Gastroesophageal sphincter (tissue), 4 donors: ENCODE measurements at regions not wholly inside any gene's neighbourhood (a gene's known extent, or its start where the extent isn't known, plus 50 kb on each side); places are given as distances from the start of the nearest gene placed in this dataset.
A peak's percentile ranks its signal among the peaks of the same experiment; 100 is the strongest.

ENCODE experiments used
- ATAC-seq: fragments of 150-250 bp; one replicate; pipeline ENCODE4 v1.9.1; 2016; ENCODE audit warnings: mild to moderate bottlenecking, moderate library complexity
- H3K27ac ChIP-seq, 4 donors: fragments of 200-600 bp; sonication (generic) in 3 of 4; 1 replicate in 3 of 4; 2 replicates in 1 of 4; pipeline ENCODE4 v1.5.1; 2016 to 2019
- H3K27me3 ChIP-seq: fragments of 200-600 bp; sonication (generic); one replicate; pipeline ENCODE4 v1.5.1; 2019
- H3K36me3 ChIP-seq, 2 donors: fragments of 200-600 bp; sonication (generic); one replicate each; pipeline ENCODE4 v1.5.1; 2019; ENCODE audit warnings: control low read depth in 1 of 2
- H3K4me1 ChIP-seq, 3 donors: fragments of 200-600 bp; sonication (generic); 1 replicate in 2 of 3; 2 replicates in 1 of 3; pipeline ENCODE4 v1.5.1; 2016 to 2019; ENCODE audit warnings: control low read depth in 2 of 3
- H3K4me3 ChIP-seq, 2 donors: fragments of 200-600 bp; sonication (generic); one replicate each; pipeline ENCODE4 v1.5.1; 2019; ENCODE audit warnings: mild to moderate bottlenecking in 1 of 2, moderate library complexity in 1 of 2
- H3K9me3 ChIP-seq, 3 donors: fragments of 200-600 bp; sonication (generic); one replicate each; pipeline ENCODE4 v1.5.1; 2017 to 2019; ENCODE audit warnings: control low read depth in 2 of 3
- EP300 ChIP-seq: sonication (generic); formaldehyde crosslinking; IDR thresholded peaks from one replicate; pipeline ENCODE4 v1.6.1; 2017; ENCODE audit warnings: antibody characterized with exemption, mild to moderate bottlenecking
- POLR2A ChIP-seq, 2 donors: fragments of 450-650 bp; IDR thresholded peaks; one replicate each; pipeline ENCODE4 v1.6.1; 2017; ENCODE audit warnings: antibody characterized with exemption in 2 of 2, mild to moderate bottlenecking in 2 of 2, moderate library complexity in 1 of 2
- POLR2AphosphoS5 ChIP-seq: sonication (generic); formaldehyde crosslinking; IDR thresholded peaks from one replicate; pipeline ENCODE4 v1.6.1; 2017; ENCODE audit warnings: antibody characterized with exemption
- WGBS, 2 donors: methylation state at CpG; one replicate each; pipeline ENCODE4 v1.1.5; 2018; ENCODE audit warnings: low coverage in 1 of 2; 5-methylcytosine and 5-hydroxymethylcytosine counted together
- TF ChIP-seq, protein P1 (sequence below), 4 experiments: fragments of 200-600 bp in 2 of 4; fragments of 450-650 bp in 2 of 4; sonication (generic) in 1 of 4; IDR thresholded peaks; one replicate each; pipeline ENCODE4 v1.5.1; 2017 to 2019; ENCODE audit warnings: antibody characterized with exemption in 4 of 4, mild to moderate bottlenecking in 2 of 4, moderate library complexity in 2 of 4

DNA sequence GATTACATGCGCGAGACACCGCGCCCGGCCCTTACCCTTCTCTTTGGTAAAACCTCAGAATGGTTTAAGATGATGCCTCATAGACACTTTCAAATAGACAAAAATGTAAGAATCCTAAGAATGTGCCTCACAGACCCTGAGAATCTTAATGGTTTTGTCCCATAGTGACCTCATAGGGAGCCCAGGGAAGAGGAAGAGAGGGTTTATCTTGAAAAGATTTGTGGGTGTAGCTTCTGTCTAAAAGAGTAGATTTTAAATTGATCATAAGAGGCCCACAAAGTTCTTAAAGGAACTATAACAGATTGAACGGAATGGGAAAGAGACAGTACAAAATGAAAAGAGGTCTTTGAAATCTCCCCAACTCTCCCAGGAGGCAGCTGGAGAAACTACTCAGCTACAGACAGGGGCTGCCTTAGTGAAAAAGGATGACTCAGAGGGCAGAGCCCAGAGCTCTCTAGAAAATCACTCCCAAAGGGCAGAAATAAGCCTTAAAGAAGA is 220.6 kb downstream of the ADRA2A start:
- no peaks in the 10 kb centered on the region for H3K27me3 ChIP-seq
- H3K4me1 ChIP-seq: no peaks in the 10 kb centered on the region
- H3K9me3 ChIP-seq: no peaks in the 10 kb centered on the region
- no peak overlapping the region for H3K27ac ChIP-seq
- ATAC-seq: peak; percentile 36
- 76 to 80% methylated on average over 6 of the region's 6 CpGs for WGBS, 2 donors
- no peaks in the 10 kb centered on the region for H3K36me3 ChIP-seq
- TF ChIP-seq POLR2A (IDR thresholded peaks at IDR 0.05): no peak
- TF ChIP-seq, protein P1, sequence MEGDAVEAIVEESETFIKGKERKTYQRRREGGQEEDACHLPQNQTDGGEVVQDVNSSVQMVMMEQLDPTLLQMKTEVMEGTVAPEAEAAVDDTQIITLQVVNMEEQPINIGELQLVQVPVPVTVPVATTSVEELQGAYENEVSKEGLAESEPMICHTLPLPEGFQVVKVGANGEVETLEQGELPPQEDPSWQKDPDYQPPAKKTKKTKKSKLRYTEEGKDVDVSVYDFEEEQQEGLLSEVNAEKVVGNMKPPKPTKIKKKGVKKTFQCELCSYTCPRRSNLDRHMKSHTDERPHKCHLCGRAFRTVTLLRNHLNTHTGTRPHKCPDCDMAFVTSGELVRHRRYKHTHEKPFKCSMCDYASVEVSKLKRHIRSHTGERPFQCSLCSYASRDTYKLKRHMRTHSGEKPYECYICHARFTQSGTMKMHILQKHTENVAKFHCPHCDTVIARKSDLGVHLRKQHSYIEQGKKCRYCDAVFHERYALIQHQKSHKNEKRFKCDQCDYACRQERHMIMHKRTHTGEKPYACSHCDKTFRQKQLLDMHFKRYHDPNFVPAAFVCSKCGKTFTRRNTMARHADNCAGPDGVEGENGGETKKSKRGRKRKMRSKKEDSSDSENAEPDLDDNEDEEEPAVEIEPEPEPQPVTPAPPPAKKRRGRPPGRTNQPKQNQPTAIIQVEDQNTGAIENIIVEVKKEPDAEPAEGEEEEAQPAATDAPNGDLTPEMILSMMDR (IDR thresholded peaks at IDR 0.05): no peak
- TF ChIP-seq EP300: no peak
- no peak for TF ChIP-seq POLR2AphosphoS5
- H3K4me3 ChIP-seq: no peak overlapping the region

DNA sequence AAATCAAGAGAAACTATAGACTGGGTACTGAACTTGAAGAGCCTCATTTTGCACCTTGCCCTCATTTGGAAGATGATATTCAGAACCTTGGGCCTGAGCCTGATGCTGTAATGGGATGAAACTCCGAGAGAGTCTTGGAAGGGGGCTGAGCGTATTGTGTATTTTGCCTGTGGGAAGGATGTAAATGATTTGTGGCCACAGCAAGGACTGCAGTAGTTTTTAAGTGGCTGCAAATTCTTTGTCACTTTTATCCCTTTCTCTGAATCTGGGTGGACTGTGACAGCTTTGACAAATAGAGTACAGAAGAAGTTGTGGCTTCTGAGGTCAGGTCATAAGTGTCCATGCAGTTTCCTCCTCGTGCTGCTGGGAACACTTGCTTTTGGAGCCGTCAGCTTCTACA is 221.2 kb downstream of the ADRA2A start:
- Histone ChIP-seq H3K4me1 (no peaks in the 10 kb centered on the region), H3K9me3 (no peaks in the 10 kb centered on the region), H3K27ac (no peak overlapping the region), H3K36me3 (no peaks in the 10 kb centered on the region), H3K4me3 (no peak overlapping the region), H3K27me3 (no peaks in the 10 kb centered on the region)
- ATAC-seq: no peak
- WGBS, 2 donors: 39 to 40% methylated on average over 3 to 4 of the region's 4 CpGs
- TF ChIP-seq POLR2AphosphoS5 (no peak), EP300 (no peak), POLR2A (IDR thresholded peaks at IDR 0.05) (no peak)
- TF ChIP-seq, protein P1 (IDR thresholded peaks at IDR 0.05): no peak

DNA sequence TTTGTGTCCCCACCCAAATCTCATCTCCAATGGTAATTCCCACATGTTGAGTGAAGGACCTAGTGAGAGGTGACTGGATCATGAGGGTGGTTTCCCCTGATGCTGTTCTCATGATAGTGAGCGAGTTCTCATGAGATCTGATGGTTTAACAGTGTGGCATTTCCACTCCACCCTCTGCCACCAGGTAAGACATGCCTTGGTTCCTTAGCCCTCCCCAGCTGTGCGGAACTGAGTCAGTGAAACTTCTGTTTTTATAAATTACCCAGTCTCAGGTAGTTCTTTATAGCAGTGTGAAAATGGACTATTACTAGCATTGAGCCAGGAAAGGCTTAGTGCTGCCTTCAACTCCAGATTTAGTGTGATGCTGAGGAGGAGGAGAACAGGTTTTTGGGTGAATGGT is 222.2 kb downstream of the ADRA2A start:
- Histone ChIP-seq H3K9me3 (no peaks in the 10 kb centered on the region), H3K36me3 (no peaks in the 10 kb centered on the region), H3K4me3 (no peak overlapping the region), H3K4me1 (no peaks in the 10 kb centered on the region), H3K27me3 (no peaks in the 10 kb centered on the region), H3K27ac (no peak overlapping the region)
- no peak for TF ChIP-seq POLR2A (IDR thresholded peaks at IDR 0.05)
- TF ChIP-seq EP300: no peak
- WGBS, 2 donors: 71 to 100% methylated on average over 2 of the region's 2 CpGs
- no peak for ATAC-seq

DNA sequence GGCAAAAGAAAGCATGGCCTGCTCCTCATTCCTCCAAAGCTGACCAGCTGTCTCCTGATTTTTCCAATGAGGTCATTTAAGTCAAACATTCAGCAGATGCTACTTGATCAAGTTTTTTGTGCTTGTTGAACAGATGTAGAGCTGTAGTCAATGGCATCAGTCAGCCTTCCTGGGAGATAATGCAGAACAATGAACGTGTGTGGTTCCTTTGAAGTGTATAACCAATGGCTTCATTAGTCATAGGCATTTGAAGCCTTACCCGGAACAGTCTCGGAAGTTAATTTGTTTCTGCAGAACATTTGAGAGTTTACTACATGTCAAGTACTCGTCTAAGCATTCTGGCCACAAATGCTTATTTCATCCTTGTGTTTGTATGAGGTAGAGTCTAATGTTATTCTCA is 227.1 kb downstream of the ADRA2A start:
- no peak for ATAC-seq
- Histone ChIP-seq H3K36me3 (no peaks in the 10 kb centered on the region), H3K27me3 (no peaks in the 10 kb centered on the region), H3K4me1 (no peaks in the 10 kb centered on the region), H3K9me3 (no peaks in the 10 kb centered on the region), H3K27ac (no peak overlapping the region), H3K4me3 (no peak overlapping the region)
- WGBS, 2 donors: 13 to 26% methylated on average over 4 of the region's 4 CpGs
- TF ChIP-seq EP300: no peak
- TF ChIP-seq POLR2A (IDR thresholded peaks at IDR 0.05): no peak
- TF ChIP-seq POLR2AphosphoS5: no peak
- TF ChIP-seq, protein P1 (IDR thresholded peaks at IDR 0.05): no peak

DNA sequence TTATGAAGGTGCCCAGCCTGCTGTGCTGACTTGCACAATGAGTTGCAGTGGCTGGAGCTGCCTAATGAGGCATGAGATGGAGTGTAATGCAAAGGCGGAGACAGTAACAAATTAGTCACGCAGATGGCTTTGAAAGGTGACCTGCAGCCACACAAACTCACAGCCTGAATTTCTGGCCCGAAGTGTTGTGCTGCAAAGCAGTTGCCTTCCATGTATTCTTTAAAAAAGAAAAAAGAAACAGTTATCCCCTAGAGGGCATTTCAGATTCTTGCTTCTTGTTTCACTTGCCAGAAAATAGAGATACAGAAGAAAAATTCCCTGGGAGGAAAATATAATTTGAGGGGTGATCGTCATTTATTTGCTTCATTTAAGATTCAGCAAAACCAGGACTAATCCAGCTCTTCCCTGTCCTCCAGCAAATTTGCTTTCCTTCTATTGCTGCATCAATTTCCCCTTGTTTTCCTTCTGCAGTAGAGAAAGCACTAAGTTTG is 239.9 kb downstream of the ADRA2A start:
- TF ChIP-seq POLR2AphosphoS5 (no peak), POLR2A (IDR thresholded peaks at IDR 0.05) (no peak), EP300 (no peak)
- TF ChIP-seq, protein P1 (IDR thresholded peaks at IDR 0.05): no peak
- Histone ChIP-seq H3K9me3 (peaks cover 0 to 5% (median 0%) of the 10 kb centered on the region in 3 donors), H3K4me3 (peak overlapping the region in 1 of 2 donors; percentile 22), H3K36me3 (no peaks in the 10 kb centered on the region), H3K27me3 (peaks cover 10% of the 10 kb centered on the region), H3K4me1 (no peaks in the 10 kb centered on the region), H3K27ac (no peak overlapping the region)
- no peak for ATAC-seq
- WGBS, 2 donors: 30 to 39% methylated on average over 4 of the region's 4 CpGs
